Endometrium (tissue), 2 donors: ENCODE measurements at regions not wholly inside any gene's neighbourhood (a gene's known extent, or its start where the extent isn't known, plus 50 kb on each side); places are given as distances from the start of the nearest gene placed in this dataset.
"Not testable (repeated sequence)": the region's sequence is repeated elsewhere in the genome, so short reads cannot be mapped to it uniquely, and the experiment has no call there.

Experiments used
- FAIRE-seq: peaks from 2 replicates; lab custom pipeline; 2012; peaks lifted over from hg19 to GRCh38; lab: Jason Lieb, UNC
- donor health status: control.
- donor health status: control.

DNA sequence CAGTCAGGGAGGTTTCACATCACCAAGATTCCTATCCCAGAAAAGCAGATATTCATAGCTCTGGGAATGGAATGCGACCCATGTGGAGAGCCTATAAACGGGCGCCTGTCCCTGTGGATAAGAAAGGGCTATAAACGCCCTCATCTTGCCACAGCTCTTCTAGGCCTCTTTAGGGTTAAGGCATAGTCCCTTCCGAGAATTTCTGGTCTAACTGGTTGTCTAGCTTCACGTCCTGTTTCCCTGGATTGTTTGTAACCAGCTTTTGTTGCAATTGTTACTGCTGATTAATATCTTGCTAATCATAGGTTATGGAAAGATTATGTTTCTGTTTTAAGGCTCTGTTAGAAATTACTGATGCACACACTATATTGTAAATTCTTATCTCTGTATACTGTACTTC is 537.6 kb upstream of the RAG2 start:
- not testable (repeated sequence) for FAIRE-seq

DNA sequence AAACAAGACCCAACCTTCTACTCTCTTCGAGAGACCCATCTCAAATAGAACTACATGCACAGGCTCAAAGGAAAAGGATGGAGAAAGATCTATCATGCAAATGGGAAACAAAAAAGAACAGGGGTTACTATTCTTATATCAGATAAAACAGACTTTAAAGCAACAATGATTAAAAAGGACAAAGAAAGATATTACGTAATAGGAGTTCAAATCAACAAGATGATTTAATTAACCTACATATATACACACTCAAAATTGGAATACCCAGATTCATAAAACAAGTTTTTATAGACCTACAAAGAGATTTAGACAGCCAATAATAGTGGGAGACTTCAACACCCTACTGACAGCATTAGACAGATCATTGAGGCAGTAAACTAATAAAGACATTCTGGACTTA is 536.6 kb upstream of the RAG2 start:
- FAIRE-seq = no peak

DNA sequence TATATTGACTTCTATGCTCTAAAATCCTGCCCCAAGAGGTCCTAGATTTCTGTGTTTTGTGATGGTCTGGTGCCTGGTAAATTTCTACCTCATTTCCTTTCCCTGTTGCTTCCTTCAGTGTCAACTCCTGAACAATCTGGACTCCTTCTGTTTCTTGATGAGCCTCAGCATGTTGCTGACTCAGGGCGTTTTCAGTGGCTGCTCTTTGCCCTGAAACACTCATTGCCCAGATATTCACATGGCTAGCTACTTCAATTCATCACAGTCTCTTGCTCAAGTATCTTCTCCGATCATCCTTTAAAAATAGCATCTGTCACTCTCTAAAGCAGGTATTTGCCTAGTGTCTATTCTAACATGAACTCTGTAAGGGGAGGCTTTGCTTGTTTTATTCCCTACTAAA is 526.3 kb upstream of the RAG2 start:
- FAIRE-seq = no peak

DNA sequence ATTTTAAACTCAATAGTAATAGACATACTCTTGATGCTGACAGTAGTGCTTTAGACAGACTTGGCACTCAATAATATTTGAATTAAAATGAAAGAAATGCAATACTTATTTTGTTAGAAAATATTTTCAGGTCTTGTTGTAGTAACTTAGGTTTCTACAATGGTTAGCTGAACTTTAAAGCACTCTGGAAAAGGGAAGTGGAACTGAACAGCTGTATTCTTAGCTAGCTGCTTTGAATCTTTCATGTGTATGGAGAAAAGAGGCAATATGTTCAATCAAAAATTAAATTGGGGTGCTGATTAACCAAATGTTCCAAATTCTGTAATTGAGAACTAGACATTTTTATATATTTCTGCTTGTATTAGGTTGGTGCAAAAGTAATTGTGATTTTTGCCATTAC is 517.9 kb upstream of the RAG2 start:
- no peak for FAIRE-seq

DNA sequence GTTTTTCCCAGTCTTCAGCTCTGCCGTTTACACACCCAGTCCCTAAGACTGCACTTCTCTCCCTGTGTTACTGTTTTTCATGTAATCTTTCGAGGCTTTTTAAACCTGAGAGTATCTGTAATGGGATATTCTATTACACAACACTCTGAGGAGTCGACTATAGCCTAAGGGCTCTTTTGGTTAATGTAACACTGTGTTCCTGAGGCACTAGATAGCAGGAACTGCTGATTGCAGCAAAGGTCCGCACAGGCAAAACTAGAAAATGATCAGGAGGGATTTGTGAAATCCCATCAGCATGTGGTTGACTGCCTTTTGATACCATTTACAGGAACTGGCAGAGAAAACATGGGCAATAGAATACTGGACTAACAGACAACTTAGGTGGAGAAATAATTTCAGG is 512.3 kb upstream of the RAG2 start:
- FAIRE-seq = no peak

DNA sequence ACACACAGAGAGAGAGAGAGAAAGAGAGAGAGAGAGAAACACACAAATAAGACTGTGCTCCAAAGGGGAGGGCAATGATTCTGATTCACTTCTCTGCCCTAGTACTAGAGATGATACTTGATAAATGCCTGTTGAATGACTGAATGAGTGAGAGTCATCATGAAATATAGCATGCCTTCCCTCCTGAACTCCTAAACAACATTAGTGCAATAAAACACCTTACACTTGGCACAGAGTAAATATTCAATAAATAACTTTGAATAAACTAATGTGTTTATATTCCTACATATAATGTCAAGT is 511.2 kb upstream of the RAG2 start:
- FAIRE-seq = no peak

DNA sequence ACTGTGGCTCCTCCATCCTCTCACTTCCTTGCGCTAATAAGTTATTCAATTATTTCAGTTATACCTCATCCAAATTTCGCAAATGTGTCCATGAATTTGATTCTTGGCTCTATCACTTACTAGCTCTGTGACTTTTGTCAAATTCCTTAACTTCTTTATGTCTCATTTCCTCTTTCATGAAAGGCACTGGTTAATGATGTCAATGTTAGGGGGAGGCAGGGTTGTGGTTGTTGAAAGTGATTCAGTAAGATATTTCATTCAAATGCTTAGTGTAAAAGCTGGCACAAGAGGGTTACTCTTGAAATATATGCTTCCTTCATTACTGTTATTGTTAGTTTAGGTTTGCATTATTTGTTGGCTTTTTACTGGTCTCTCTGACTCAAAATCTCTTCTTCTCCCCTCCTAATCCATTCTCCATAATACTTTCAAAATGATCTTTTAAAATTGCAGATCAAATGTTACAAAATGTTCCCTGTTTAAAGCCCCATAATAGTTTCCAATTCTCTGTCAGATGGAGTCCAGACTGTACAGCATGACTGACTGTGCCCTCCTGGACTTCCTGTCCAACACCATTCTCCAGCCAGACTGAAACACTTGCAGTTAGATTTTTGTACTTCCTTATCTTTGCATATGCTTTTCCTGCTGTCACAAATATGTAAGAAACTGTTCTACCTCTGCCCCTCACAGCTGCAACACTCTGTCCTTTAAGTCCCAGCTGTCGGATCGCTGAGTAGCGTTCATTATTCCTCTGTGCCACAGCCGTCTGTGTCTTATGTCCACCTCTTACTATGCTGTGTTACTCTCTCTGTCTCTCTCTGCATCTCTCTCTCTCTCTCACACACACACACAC is 510.6 kb upstream of the RAG2 start:
- FAIRE-seq = no peak

DNA sequence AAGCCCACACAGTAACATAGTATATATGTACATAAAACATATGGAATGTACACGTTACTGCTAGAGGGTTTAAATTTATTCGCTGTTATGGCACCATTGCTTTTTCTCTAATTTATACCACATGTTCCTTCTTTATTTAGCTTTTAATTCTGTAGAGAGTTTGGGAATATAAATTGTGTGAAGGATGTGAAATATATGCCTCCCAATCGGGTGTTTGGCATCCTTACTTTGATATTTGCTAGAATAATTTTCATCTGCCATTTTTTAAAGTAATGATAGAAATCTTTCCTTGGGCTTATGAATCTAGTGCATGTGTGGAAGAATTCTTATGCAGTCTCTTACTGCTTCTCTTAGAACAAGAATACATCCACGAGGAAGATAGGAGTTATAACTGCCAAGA is 509.8 kb upstream of the RAG2 start:
- no peak for FAIRE-seq

DNA sequence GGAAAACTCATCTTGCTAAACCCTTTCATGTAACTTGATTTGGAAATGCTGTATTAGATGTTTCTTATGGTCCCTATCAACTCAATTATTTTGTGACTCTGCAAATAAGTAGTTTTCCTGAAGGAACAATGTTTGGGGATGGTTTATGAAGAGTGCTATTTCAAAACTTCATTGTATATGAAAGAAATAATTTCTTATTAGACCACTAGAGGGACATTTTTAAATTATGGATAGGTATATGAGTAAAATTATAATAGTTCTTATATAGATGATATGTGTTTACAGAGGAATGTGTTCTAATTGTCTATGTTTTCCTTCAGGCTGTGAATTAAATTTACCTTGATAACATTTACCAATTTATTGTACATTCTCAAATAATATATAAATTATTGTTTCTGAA is 509.4 kb upstream of the RAG2 start:
- FAIRE-seq = no peak

DNA sequence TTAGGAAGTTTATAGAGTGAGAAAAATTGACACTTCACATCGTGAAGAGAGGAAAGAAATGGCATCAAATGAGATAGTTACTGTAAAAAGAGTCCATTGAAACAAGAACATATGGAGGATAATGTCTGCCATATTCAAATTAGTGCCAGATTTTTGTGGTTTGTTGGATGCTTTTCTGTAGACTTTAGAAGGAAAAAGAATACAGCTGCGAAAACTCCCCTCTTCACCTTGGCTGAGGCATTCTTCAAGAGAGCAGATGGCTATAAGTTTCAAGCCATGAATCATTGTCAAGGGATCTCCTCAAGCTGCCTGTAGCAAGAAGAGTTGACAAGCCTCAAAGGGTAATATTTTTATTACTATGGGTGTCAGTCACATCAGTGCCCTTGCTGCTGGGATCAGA is 507.4 kb upstream of the RAG2 start:
- no peak for FAIRE-seq

DNA sequence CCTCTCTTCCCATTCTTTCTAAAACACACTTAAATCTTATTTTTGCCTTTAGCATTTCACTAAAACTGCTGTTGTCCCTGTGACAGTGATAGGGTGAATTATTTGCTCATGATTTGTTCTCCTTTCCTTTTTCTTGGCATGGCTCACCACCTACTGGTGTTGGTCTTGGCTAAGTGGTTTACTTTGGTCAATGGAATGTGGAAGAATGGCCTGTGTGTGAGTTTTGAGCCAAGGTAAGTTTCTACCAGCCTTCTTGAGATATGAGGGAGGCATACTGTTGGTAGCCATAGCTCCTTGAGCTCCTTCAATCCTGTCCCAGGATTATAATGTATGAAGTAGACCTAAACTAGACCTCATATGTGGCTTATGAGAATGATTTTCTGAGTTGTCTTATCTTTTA is 506.3 kb upstream of the RAG2 start:
- no peak for FAIRE-seq

DNA sequence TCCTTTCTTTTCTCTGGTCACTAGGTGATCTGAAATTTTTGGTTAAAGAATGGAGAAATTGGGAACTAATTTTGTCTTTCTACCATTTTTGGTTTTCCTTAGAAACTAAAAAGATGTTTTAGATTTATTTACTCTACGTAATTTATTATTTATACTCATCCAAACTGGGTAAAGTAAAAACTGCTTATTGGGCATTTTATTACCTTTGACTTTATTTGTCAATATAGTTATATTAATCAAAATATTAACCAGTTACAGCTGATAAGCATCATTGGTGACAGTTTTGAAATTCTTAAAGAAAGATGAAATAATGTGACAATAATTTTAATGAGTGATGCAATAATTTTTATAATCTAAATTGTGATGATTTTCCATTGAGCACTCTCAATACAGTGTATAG is 502.0 kb upstream of the RAG2 start:
- no peak for FAIRE-seq

DNA sequence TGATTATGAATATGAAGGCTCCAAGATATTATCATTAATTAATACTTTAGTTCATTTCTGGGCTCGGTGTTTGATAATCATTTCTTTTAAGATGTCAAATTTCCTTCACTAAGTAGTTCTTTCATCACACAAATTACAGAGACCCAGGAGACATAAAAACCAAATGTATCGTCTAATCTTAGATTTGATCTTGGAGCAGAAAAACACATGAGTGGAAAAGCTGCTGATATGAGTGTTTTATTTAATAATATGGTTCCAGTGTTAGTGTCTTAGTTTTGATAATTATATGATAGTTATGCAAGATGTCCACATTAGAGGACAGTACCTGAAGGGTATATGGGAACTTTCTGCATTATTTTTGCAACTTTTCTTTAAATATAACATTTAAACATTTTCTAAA is 494.5 kb upstream of the RAG2 start:
- no peak for FAIRE-seq

DNA sequence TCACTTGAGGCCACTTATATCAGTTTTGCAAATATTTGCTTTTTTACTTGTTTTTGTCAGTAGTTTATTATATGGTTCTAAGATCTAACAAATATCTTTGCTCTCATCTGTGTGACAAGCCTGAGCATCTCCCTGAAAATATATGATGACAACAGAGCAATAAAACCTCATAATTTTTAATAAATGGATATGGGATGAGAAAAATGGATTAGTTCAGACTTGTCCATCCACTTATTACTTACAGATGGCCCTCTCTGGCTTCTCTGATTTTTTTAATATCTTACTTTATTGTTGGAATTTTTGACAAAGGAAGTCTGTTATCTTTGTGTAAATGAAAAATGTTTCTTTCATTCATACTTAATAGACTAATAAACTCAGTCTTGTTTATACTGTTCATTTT is 491.4 kb upstream of the RAG2 start:
- FAIRE-seq = no peak

DNA sequence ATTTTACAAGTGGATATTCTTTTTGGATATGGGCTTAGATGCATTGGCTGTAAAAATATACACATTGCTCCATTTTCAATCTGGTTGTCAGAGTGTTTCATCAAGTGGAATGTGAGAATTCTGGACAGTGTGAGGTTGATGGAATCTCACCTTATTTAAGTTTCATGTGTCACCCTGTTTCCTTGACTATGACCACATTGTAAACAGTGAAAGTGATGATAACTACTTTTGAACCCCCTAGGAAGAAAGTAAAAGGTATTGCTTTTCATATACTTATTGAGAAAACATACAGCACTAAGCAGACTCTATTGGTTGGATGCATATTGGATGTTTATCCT is 490.5 kb upstream of the RAG2 start:
- no peak for FAIRE-seq

DNA sequence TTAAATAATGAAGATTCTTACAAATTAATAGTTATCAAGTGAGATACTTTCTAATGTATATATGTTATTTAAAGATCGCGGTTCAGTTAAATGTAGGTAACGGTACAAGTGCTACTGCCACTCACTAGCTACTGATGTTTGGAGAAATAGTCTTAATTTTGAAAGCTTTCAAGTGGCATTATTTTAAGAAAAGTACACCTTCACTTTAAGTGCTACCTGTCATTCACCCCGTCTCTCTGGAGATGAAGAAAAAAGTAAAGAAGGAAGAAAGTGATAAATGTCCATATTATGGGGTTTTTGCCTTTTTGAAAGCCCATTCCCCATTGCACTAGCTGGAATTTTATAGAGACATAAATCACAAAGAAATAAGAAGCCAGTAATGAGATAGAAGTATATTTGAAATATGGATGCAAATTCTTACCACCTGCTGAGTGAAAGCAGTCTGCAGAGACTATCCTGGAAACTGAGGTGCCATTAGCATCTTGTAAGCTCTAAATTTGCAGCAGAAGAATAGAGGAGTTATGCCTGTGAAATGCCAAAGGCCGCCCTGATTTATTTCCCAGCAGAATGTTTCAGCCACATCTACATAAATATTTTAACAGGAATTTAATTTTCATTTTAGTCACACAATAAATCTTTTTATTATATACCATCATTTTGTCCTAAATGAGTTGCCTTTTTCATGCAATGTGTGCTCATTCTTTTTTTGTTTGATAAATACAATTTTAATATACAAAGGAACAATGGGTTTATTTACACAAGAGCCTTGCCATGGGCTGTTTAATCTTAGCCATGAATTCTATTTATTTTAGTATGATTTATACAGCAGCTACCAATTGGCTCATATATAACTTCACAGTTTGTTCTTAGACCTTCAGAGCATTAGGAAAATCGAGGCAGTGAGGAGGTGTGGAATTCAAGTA is 489.9 kb upstream of the RAG2 start:
- FAIRE-seq = no peak

DNA sequence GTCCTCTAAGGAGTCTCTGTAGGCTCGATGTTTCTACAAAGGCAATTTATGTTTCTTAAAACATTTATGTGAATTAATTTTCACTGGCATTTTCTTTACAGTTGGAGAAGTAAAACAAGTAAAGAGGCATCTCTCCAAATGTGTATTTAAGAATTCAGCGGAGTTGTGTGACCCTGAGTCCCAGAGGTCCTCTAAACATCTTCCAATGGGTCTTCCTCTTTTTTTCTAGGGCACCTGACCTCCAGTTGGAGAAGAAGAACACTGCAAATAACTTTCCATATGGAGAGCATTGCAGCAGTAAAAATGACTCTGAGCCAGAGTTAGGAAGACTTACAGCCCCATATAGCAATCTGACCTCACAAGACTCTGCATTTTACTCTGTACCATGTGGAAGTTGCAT is 480.5 kb upstream of the RAG2 start:
- FAIRE-seq = no peak

DNA sequence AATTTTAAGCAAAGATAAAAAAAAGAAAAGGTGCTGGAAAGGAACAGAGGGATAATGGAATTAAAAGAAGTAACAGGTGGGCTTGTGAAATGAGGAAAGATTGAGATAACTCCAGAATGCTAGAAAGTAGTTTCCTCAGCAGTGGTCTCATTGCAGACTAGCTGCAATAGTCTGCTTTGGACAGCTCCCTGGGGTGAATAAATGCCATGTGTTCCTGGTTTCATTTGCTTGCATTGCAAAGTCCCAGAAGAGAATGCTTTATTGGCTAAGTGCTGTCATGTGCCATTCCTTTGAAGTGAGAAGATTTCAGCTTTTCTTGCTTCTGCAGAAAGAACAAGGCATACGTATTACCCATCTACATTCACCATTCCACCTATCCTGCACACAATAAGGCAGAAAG is 478.8 kb upstream of the RAG2 start:
- FAIRE-seq = no peak

DNA sequence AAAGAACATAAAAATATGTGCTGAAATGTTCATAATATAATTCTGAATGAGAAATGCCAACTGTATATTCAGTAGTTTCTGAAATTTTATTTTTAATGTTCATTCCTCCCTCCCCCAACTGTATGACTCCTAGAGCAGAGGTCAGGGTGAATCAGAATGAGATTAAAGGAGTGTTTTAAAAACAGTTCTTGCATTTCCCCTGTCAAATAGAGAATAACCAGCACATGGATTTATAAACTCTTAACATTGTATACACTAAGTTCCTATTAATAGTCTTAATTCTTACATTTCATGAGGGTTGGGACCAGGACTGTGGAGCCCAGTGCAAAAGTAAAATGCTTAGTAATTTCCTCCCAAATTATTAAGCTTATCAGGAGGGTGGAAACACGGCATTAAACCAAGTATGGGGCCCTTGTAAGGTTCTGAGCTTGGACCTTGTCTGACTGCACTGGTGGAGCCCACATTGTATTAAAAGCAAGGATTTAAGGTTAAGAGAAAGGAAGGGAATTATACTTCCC is 474.6 kb upstream of the RAG2 start:
- FAIRE-seq = no peak

DNA sequence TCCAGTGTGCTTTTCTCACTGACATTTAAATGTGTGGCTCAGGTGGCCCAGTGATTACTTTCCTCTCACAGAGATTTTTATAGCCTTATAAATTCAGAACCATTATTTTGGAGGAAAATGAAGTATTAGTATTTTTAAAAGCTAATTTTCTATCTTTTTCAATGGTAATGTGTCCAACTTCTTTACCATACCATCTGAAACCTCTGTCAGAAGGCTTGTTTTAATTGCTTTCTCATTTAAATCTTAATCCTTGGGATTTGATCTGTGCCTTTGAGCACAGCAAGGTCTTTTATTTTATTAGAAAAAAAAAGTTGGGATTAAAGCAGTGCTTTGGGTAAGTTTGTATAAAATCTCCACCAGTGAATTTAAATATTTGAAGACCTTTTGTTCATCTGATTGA is 452.3 kb upstream of the RAG2 start:
- FAIRE-seq = no peak

DNA sequence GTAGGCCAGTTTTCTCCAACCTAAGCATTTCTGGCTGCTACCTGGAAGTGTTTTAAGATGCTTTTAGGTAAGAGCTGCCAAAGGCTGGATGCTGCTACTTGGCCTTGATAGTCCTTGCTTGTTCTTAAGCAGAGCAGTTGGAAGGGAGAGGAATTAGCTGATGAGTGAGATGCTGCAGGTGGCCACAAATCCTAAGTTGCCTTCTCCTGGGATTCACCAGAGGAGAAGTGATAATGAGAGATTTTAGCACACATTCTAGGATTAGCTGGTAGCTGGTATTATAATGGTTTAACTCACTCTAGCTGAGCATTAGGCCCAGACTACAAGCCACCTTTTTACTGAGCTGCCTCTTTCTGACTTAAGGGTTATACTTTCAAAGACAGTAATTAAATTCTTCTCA is 442.9 kb upstream of the RAG2 start:
- no peak for FAIRE-seq

DNA sequence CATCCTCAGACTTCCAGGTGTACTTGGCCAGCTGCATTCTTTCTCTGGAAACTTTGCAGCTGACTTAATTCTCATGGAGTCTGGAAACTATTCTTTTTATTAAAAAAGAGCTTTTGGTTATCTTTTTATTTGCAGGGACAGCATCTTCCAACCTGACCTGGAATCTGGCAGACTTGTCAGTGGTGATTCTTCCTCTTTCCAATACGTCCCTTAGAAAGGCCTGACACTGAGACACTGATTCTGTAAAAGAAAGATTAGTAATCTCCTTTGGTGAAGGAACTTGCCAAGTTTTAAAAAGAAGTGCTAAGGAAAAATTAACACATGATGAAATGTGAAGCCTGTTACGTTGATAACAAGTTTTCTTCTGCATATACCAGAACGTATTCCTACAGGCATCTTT is 440.9 kb upstream of the RAG2 start:
- FAIRE-seq = no peak

DNA sequence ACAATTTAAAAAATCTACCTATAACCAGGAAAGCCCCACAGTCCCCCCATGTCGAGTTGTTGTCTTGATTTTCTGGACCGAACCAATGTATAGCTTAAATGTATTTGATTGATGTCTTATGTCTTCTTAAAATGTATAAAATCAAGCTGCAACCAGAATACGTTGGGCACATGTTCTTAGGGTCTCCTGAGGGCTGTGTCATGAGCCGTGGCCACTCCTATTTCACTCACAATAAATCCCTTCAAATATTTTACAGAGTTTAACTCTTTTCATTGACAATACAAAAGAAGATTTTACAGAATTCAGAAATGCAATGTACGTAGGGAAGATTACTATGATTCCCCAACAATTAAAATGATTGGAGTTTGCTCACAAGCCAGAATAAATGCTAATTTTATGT is 428.7 kb upstream of the RAG2 start:
- FAIRE-seq = no peak

DNA sequence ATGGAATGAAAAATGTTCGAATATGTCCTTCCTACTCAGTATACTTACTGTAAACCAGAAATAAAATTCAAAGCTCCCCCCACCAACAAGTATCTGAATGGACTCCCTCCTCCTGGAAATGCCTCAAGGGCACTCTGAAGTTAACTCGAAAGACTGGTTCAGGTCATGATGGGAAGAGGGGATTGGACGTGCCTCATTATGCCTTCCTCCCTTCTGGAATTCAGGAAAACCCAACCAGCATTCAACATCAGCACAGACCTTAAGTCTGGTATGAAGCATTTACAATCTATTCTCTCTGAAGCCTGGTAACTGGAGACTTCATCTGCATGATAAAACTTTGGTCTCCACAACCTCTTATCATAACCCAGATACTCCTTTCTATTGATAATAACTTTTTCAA is 428.3 kb upstream of the RAG2 start:
- FAIRE-seq = no peak
